GM21786 (cell line): ENCODE measurements at regions not wholly inside any gene's neighbourhood (a gene's known extent, or its start where the extent isn't known, plus 50 kb on each side); places are given as distances from the start of the nearest gene placed in this dataset.

Source experiments
- ATAC-seq: cut with Tn5 transposase; IDR thresholded peaks from one replicate; pipeline ENCODE4 v1.9.1; 2021; ENCODE audit not compliant: unreplicated experiment

- no peak for ATAC-seq
These were observed 282.9 kb upstream of the ATP10B start for GRCh38 chr5:161134956-161135355.

GRCh38 chr5:161134083-161134482 is 282.1 kb upstream of the ATP10B start:
- ATAC-seq: no peak

DNA sequence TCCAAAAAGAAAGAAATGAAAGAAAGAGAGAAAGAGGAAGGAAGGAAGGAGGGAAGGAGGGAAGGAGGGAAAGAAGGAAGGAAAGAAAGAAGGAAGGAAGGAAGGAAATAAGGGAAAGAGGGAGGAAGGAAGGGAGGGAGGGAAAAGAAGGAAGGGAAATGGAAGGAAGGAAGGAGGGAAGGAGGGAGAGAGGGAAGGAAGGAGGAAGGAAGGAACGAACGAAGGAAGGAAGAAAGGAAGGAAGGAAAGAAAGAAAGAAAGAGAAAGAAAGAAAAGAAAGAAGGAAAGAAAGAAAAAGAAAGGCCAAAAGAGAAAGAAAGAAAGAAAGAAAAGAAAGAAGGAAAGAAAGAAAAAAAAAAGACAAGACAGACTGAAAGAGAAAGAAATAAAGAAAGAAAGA is 263.9 kb upstream of the ATP10B start:
- no peak for ATAC-seq

GRCh38 chr5:161112371-161112770 is 260.4 kb upstream of the ATP10B start:
- ATAC-seq: no peak

- no peak for ATAC-seq
These were observed 253.5 kb upstream of the ATP10B start for GRCh38 chr5:161105525-161105924.

GRCh38 chr5:161098516-161098915 is 246.5 kb upstream of the ATP10B start:
- no peak for ATAC-seq

DNA sequence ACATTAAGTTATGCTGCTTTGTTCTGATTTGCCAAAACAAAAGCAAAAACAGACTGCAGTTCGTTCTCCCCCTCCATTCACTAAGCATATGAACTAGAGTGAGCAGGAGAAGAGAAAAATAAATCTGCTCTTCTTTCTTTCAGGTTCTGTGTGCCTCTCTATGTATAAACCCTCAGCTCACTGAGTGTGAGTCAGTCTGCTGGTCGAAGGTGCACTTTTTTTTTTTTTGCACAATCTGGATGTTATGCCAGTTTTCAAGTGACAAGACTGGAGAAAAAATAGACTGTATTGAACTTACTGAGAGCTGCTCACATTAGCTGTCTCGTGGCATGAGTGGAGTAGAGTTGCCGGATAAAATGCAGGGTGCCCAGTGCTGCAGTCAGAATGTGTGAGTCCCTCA is 244.6 kb upstream of the ATP10B start:
- no peak for ATAC-seq

GRCh38 chr5:161095953-161096352 is 243.9 kb upstream of the ATP10B start:
- no peak for ATAC-seq

DNA sequence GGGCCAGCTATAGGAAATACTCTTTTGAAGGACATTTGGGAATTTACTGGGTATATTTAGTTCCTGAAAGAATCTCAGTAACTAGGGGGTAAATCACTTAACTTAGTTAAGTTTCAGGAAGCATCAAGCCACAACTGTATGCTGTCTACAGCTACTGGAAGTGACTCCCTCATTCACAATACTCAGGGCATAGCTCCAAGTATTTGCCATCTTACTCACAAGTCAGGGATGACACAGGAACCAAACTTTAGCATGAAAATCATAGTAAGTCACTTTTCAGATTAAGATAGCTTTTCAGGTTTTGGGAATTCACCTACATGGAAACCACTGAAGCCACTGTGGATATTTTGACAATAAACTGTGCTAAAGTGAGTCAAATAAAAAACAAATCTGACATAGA is 242.4 kb upstream of the ATP10B start:
- ATAC-seq: no peak

DNA sequence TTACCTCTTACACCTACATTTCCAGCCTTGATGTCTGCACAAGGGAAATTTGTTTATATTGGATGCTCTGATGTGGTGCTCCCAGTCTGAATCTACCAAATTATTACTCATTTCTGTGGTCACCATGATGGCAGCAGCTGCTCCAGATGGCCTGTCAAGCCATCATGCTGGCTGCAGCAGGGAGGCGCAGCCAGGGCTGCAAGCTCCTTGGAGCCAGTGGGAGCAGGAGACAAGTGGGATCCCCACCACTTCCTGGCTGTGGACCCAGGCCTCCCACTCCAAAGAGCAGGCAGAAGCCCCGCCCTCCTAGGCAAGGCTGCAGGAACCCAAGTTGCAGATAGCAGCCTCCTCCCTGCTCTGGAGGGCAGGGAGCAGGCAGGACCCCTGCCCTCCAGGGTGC is 241.1 kb upstream of the ATP10B start:
- no peak for ATAC-seq

GRCh38 chr5:161089569-161089968 is 237.6 kb upstream of the ATP10B start:
- no peak for ATAC-seq

DNA sequence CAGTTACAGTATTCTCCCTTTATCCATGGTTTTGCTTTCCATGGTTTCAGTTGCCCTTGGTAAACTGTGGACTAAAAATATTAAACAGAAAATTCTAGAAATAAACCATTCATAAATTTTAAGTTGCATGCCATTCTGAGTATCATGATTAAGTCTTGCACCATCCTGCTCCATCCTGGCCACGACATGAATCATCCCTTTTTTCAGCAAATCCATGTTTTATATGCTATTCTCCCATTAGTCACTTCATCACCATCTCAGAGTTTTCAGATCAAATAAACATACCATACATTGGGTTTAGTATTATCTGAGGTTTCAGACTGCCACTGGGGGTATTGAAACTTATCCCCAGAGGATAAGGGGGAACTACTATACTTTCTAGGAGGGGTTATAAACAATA is 234.4 kb upstream of the ATP10B start:
- ATAC-seq: no peak

- no peak for ATAC-seq
These were observed 233.0 kb upstream of the ATP10B start for GRCh38 chr5:161085056-161085455.

DNA sequence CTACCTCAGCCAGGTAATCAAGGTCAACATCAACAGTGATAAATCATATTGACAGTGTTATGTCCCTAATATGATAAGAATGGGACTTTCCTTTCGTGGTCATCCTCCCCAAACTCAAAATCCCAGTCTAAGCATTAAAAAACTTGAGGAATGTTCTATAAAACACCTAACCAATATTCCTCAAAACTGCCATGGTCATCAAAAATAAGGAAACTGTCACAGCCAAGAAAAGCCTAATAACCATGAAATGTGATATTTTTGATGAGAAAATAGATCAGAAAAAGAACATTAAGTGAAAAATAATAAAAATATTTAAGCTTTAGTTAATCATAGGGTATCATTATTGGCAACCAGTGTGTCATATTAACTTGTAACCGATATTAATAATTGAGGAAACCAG is 232.1 kb upstream of the ATP10B start:
- ATAC-seq: no peak

DNA sequence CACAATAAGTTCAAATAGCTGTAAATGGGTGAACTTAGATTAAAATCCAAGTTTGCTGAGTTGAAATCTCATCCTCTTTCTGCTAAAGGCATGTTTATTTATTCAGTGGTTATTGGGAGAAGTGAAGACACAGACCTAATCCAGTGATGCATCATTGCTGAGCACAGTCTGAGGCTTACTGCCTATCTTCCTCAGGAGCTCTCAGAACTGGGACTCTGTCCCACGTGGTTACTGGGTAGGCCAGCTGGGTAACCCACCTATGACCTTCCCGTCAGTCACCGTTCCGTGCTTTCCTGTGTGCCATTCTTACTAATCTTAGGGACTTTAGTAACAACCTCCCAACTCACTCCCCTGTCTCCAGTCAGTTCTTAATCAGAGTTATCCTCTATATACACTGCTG is 226.8 kb upstream of the ATP10B start:
- ATAC-seq: no peak

- ATAC-seq: no peak
These were observed 226.0 kb upstream of the ATP10B start for GRCh38 chr5:161077936-161078545.

DNA sequence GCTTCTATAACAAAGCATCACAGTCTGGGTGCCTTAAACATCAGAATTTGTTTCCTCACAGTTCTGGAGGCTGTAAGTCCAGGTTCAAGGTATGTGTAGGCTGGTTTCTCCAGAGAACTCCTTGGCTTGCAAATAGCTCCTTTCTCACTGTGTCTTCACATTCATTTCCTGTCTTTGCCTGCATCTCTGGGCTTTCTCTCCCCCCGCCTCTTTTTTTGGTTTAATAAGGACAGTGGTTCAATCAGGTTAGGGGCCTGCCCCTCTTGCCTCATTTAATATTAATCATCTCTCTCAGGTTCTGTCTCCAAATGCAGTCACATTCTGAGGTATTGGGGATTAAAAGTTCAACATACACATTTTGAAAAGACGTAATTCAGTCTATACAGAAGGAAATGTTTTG is 225.5 kb upstream of the ATP10B start:
- no peak for ATAC-seq

GRCh38 chr5:161064781-161065180 is 212.8 kb upstream of the ATP10B start:
- no peak for ATAC-seq

DNA sequence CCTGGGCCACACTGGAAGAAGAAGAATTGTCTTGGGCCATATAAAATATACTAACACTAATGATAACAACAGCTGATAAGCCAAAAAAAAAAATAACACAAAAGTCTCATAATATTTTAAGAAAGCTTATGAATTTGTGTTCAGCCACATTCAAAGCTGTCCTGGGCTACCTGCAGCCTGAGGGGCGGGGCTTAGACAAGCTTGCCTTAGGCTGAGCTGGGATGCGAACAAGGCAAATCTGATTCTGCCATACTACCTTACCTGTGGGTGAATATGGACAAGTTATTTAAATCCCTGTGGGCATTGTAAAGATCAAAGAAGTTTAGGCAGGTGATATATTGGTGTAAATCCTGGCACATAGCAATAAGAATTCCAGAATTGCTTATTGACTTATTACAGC is 212.3 kb upstream of the ATP10B start:
- ATAC-seq: no peak

GRCh38 chr5:161058781-161059180 is 206.8 kb upstream of the ATP10B start:
- no peak for ATAC-seq

DNA sequence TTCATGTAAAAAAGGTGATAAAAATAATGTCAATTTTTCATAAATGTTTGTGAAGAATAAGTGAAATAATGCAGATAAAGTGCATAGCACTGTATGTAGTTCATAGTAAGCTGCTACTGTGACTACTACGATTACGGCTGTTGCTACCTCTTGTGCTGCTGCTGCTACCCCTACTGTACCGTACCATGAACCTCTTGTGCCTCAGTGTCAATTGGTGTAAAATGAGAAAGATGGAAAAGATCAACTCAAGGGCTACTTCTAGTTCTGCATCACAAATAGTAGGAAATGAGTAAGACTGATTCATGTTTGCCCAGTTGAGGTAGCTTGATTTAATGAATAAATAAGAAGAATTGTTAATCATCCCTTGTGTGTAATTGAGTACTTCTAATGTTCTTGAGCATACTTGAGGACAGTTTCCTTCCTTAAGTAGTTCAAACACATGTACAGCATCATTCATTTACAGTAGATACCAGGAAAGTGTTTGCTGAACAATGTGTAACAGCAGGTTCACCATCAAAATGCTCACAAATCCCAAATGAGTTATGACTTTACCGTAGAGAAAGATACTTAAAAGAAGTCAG is 200.0 kb upstream of the ATP10B start:
- ATAC-seq: no peak

GRCh38 chr5:161047024-161047423 is 195.0 kb upstream of the ATP10B start:
- no peak for ATAC-seq

- no peak for ATAC-seq
These were observed 190.9 kb upstream of the ATP10B start for GRCh38 chr5:161042862-161043261.
